ENCODE measurements at regions not wholly inside any gene's neighbourhood (a gene's known extent, or its start where the extent isn't known, plus 50 kb on each side); places are given as distances from the start of the nearest gene placed in this dataset.

DNA sequence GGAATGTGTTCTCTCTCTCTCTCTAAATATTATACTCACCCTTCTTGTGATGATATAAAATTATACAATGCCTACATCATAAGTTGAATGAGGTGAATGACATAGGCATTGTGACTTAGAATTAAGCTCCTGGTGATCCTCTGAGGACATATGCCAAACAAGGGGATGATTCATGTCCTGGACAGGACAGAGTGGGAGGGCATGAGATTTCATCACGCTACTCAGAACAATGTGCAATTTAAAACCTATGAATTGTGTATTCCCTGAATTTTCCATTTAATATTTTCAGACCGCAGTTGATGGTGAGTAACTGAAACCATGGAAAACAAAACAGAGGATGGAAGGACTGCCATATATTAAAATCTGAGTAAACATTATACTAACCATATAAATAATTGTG is 782.2 kb upstream of the NUDT12 start:
- no peaks in the 10 kb centered on the region for H3K4me1 ChIP-seq (ENCODE audit: control insufficient read depth, insufficient read depth, low read length)
- WGBS, 2 experiments (ENCODE audit: insufficient coverage in 1 of 2, insufficient read length in 1 of 2), result 88 to 100% methylated on average over 1 to 2 of the region's 2 CpGs
- H3K36me3 Mint-ChIP-seq (ENCODE audit: low read depth), result no peaks in the 10 kb centered on the region
- no peaks in the 10 kb centered on the region for H3K27me3 ChIP-seq (ENCODE audit: control insufficient read depth, insufficient read depth, low read length, poor library complexity, severe bottlenecking)
- H3K9me3 ChIP-seq (ENCODE audit: control insufficient read depth, low read length), result no peaks in the 10 kb centered on the region
- no peak overlapping the region for H3K27ac Mint-ChIP-seq
- TF ChIP-seq CTCF (conservative IDR thresholded peaks at IDR 0.05), result no peak
- H3K4me1 Mint-ChIP-seq, result no peaks in the 10 kb centered on the region
- H3K27ac ChIP-seq (ENCODE audit: low read depth, low read length), result no peak overlapping the region
- no peaks in the 10 kb centered on the region for H3K9me3 Mint-ChIP-seq
- no peak overlapping the region for H3K4me3 Mint-ChIP-seq
- DNase-seq, result no peak
- H3K27me3 Mint-ChIP-seq (ENCODE audit: insufficient read depth), result no peaks in the 10 kb centered on the region
- H3K36me3 ChIP-seq (ENCODE audit: control insufficient read depth, insufficient read depth, low read length), result no peaks in the 10 kb centered on the region
- no peak overlapping the region for H3K4me3 ChIP-seq (ENCODE audit: low read length)
- H3K9ac ChIP-seq (ENCODE audit: extremely low read depth, low read length, poor library complexity, severe bottlenecking), result no peak overlapping the region

DNA sequence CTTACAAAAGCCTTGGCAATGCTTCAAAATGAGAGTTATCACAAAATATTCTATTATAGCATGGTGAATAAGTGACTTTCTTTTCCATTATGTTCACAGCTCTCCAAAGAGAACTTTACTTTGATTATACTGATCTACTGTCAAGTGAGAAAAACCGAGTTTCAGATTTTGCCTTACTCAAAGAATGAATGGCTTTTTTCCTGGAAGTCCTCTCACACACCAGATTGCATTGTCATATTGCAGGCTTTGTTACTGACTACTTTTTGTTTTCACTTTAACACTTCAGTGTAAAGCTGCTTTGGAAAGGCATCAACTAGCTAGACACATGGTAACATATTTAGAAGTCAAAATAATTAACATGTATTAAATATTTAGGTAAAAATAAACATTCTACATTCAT is 765.2 kb upstream of the NUDT12 start:
- H3K4me1 ChIP-seq (ENCODE audit: control insufficient read depth, insufficient read depth, low read length), result no peaks in the 10 kb centered on the region
- no peak for TF ChIP-seq CTCF (conservative IDR thresholded peaks at IDR 0.05)
- Mint-ChIP-seq H3K9me3 (no peaks in the 10 kb centered on the region), H3K27ac (no peak overlapping the region), H3K4me3 (no peak overlapping the region), H3K4me1 (no peaks in the 10 kb centered on the region), H3K27me3 (ENCODE audit: insufficient read depth) (no peaks in the 10 kb centered on the region), H3K36me3 (ENCODE audit: low read depth) (no peaks in the 10 kb centered on the region)
- H3K9ac ChIP-seq (ENCODE audit: extremely low read depth, low read length, poor library complexity, severe bottlenecking), result no peak overlapping the region
- no peaks in the 10 kb centered on the region for H3K36me3 ChIP-seq (ENCODE audit: control insufficient read depth, insufficient read depth, low read length)
- H3K27ac ChIP-seq (ENCODE audit: low read depth, low read length), result no peak overlapping the region
- H3K4me3 ChIP-seq (ENCODE audit: low read length), result no peak overlapping the region
- H3K27me3 ChIP-seq (ENCODE audit: control insufficient read depth, insufficient read depth, low read length, poor library complexity, severe bottlenecking), result no peaks in the 10 kb centered on the region
- H3K9me3 ChIP-seq (ENCODE audit: control insufficient read depth, low read length), result no peaks in the 10 kb centered on the region
- 79 to 88% methylated on average over 1 of the region's 1 CpG for WGBS, 2 experiments (ENCODE audit: insufficient coverage in 1 of 2, insufficient read length in 1 of 2)
- DNase-seq, result no peak

DNA sequence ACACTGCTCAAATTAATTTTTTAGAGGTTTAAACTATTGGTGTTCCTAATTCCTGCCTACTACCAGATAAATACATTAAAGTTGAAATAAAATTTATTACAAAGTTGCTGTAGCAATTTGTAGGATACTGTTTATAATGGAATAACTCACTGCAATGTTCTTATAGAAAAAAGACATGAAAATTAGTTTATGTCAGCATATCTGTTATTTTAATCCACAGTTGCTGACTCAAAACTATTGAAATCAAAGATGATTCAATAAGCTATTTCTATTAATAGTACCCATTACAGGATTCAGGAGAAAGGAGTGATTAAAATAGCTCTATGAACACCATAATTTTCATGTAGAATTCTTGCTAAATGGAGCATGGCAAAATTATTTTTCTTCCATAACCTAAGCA is 764.4 kb upstream of the NUDT12 start:
- Histone ChIP-seq H3K9ac (ENCODE audit: extremely low read depth, low read length, poor library complexity, severe bottlenecking) (no peak overlapping the region), H3K4me3 (ENCODE audit: low read length) (no peak overlapping the region), H3K27me3 (ENCODE audit: control insufficient read depth, insufficient read depth, low read length, poor library complexity, severe bottlenecking) (no peaks in the 10 kb centered on the region), H3K27ac (ENCODE audit: low read depth, low read length) (no peak overlapping the region), H3K9me3 (ENCODE audit: control insufficient read depth, low read length) (no peaks in the 10 kb centered on the region), H3K36me3 (ENCODE audit: control insufficient read depth, insufficient read depth, low read length) (no peaks in the 10 kb centered on the region), H3K4me1 (ENCODE audit: control insufficient read depth, insufficient read depth, low read length) (no peaks in the 10 kb centered on the region)
- Mint-ChIP-seq H3K9me3 (no peaks in the 10 kb centered on the region), H3K4me1 (no peaks in the 10 kb centered on the region), H3K4me3 (no peak overlapping the region), H3K36me3 (ENCODE audit: low read depth) (no peaks in the 10 kb centered on the region), H3K27ac (no peak overlapping the region), H3K27me3 (ENCODE audit: insufficient read depth) (no peaks in the 10 kb centered on the region)
- TF ChIP-seq CTCF (conservative IDR thresholded peaks at IDR 0.05), result no peak
- DNase-seq, result no peak

All from endodermal cell (in vitro differentiated cells).